Mammary epithelial cell (primary cell): ENCODE measurements at regions not wholly inside any gene's neighbourhood (a gene's known extent, or its start where the extent isn't known, plus 50 kb on each side); places are given as distances from the start of the nearest gene placed in this dataset.

Experiments used
- CTCF ChIP-seq, 2 donors: IDR thresholded peaks in 1 of 2; conservative IDR thresholded peaks in 1 of 2; 2 replicates each; pipeline ENCODE4 v1.5.1; 2011 to 2012; ENCODE audit warnings: inconsistent platforms in 2 of 2, low read length in 2 of 2, mild to moderate bottlenecking in 2 of 2, control low read depth in 1 of 2, low read depth in 1 of 2; ENCODE audit not compliant: insufficient read depth in 1 of 2; ENCODE audit errors: extremely low read depth in 1 of 2
- EZH2 ChIP-seq: IDR thresholded peaks from 2 replicates; pipeline ENCODE4 v1.6.1; 2012; ENCODE audit warnings: low read length, inconsistent platforms, borderline replicate concordance

DNA sequence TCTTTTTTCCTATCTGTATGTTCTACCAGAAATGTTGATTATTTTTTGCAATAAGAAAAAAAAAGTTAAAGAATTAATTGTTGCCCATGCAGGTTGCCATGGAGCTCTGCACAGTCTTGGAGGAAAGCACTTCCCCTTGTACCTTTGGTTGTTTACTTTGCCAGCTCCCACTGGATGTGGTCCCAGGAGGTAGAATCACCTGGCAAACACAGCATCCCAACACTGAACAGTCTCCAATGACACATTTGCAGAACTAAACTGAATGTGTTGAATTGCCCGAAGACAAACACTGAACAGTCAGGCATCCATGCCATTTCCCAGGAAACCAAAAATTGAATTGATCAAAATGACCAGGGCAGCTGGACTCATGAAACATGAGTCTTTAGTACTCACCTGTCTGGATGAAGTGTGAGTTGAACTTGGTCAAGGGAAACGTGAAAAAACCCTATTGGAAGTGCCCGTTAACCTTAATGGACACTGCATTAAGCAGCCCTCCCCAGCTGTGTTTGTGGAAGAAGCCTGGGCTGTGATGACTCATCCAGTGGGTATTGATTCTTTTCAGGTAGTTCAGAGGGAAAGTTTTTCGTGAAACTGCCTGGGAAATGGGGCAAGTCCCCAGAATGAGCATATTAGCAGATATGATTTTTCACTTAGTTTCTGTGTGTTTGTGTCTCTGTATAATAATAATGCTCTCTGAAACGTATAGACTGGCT, 284.7 kb upstream of the STT3B start:
- no peak for TF ChIP-seq CTCF (conservative IDR thresholded peaks at IDR 0.05 in 1 of 2, IDR thresholded peaks at IDR 0.05 in 1 of 2; ENCODE audit: extremely low read depth in 1 of 2, insufficient read depth in 1 of 2, low read depth in 1 of 2, low read length in 2 of 2)
- no peak for TF ChIP-seq EZH2
